ENCODE measurements at regions not wholly inside any gene's neighbourhood (a gene's known extent, or its start where the extent isn't known, plus 50 kb on each side); places are given as distances from the start of the nearest gene placed in this dataset.

- TF ChIP-seq, protein P1, sequence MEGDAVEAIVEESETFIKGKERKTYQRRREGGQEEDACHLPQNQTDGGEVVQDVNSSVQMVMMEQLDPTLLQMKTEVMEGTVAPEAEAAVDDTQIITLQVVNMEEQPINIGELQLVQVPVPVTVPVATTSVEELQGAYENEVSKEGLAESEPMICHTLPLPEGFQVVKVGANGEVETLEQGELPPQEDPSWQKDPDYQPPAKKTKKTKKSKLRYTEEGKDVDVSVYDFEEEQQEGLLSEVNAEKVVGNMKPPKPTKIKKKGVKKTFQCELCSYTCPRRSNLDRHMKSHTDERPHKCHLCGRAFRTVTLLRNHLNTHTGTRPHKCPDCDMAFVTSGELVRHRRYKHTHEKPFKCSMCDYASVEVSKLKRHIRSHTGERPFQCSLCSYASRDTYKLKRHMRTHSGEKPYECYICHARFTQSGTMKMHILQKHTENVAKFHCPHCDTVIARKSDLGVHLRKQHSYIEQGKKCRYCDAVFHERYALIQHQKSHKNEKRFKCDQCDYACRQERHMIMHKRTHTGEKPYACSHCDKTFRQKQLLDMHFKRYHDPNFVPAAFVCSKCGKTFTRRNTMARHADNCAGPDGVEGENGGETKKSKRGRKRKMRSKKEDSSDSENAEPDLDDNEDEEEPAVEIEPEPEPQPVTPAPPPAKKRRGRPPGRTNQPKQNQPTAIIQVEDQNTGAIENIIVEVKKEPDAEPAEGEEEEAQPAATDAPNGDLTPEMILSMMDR (IDR thresholded peaks at IDR 0.05), result no peak
- TF ChIP-seq POLR2AphosphoS5 (IDR thresholded peaks at IDR 0.05) (no peak), EP300 (IDR thresholded peaks at IDR 0.05; ENCODE audit: low read depth) (no peak), POLR2A (IDR thresholded peaks at IDR 0.05) (no peak)
Observed at GRCh38 chr15:49721091-49721490, 100.2 kb downstream of the DTWD1 start.

Data from transverse colon (tissue), 4 donors.